ENCODE measurements at regions not wholly inside any gene's neighbourhood (a gene's known extent, or its start where the extent isn't known, plus 50 kb on each side); places are given as distances from the start of the nearest gene placed in this dataset.
A peak's percentile ranks its signal among the peaks of the same experiment; 100 is the strongest.

DNA sequence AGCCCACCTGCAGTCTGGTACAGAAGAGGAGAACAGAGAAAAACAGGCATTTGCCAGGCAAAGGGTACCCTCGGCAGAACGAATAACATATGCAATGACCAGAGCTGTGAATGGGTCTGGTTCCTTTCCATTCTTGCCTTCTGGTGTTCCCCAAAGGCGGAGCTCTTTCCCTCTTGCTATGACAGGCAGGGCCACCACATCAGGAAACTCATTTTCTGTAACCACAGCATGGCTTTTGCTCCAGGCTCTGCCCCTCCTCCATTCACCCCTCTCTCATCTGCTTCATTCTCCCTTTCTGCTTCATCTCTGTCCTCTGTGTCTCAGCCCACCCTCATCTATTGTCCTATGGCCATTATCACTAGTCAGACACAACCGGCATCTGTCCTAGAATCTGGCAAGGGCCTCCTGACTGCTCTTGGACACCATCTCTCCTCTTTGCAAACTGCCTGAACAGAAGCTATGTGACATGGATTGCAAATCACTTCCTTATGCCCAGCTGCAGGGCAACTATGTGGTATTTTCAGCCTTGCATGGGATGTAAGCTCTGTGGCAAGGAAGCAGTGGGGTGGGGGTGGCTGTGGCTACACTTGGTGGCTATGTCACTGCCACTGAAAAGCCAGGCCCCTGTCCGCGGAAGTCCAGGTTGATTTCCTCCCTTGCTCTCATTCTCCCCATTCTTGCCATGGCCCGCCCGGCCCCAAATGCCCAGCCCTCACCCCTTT, 78.8 kb upstream of the ABCD3 start:
- DNase-seq, result no peak
- Histone ChIP-seq H3K4me1 (ENCODE audit: control insufficient read depth, insufficient read depth, low read length) (no peaks in the 10 kb centered on the region), H3K9me3 (ENCODE audit: control insufficient read depth, low read length) (no peaks in the 10 kb centered on the region), H3K27ac (ENCODE audit: low read length) (no peak overlapping the region), H3K4me3 (ENCODE audit: low read length) (no peak overlapping the region), H3K27me3 (ENCODE audit: control insufficient read depth, insufficient read depth) (no peaks in the 10 kb centered on the region)
- ATAC-seq, result no peak
- intact Hi-C loops (cut with DNase I), result loop anchor here in 3 of 4 donors (5.0 to 10.0 kb wide), 4 partner anchors 292 to 317 kb away; no protein-coding TSS in a partner anchor
- WGBS, result 76% methylated on average over 8 of the region's 8 CpGs

DNA sequence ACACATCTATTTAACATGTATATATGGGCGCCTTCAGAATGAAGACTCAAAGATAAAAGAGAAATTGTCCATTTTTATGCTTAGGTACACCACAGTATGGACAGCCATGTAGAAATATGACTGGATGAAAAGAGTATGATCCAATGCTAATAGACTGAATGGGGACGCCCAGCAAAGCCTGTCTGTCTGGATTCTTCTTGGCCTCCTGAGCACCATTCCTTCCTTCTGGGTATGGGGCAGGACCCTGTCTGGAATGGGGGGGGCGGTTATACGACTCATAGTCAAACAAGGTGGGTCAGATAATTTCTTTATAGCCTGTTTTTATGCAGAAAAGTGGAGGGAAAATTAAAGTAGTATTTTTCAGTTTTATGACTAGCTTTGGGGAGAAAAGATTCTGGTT, 81.2 kb upstream of the ABCD3 start:
- DNase-seq, result no peak
- 92% methylated on average over 4 of the region's 4 CpGs for WGBS
- no peak overlapping the region for H3K27ac ChIP-seq (ENCODE audit: low read length)
- no peak for ATAC-seq
- H3K4me1 ChIP-seq (ENCODE audit: control insufficient read depth, insufficient read depth, low read length), result no peaks in the 10 kb centered on the region
- no peaks in the 10 kb centered on the region for H3K9me3 ChIP-seq (ENCODE audit: control insufficient read depth, low read length)
- no peaks in the 10 kb centered on the region for H3K27me3 ChIP-seq (ENCODE audit: control insufficient read depth, insufficient read depth)
- no peak overlapping the region for H3K4me3 ChIP-seq (ENCODE audit: low read length)
- intact Hi-C loops (cut with DNase I), result loop anchor here in 3 of 4 donors (2.0 to 10.0 kb wide), 5 partner anchors 276 to 315 kb away; no protein-coding TSS in a partner anchor

DNA sequence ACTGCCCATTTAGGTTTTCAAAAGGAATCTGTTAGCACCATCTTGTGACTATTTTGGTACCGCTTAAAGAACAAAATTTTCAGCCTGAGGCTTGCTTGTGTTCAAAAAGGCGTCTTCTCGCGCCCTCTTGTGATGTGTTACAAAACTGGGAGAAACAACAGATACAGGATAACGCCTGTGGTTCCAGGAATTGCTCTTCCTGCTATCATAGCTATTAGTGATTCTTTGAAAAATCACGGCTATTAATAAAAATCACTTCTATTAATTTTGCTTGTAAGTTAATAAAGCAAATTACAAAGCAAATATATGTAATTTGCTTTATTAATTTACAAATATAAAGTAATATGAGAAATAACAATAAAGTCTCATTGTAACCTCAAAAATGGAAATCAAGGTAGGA, 82.2 kb upstream of the ABCD3 start:
- intact Hi-C loops (cut with DNase I), result loop anchor here (2.0 to 10.0 kb wide), 6 partner anchors 275 to 314 kb away; no protein-coding TSS in a partner anchor
- Histone ChIP-seq H3K9me3 (ENCODE audit: control insufficient read depth, low read length) (no peaks in the 10 kb centered on the region), H3K27ac (ENCODE audit: low read length) (no peak overlapping the region), H3K4me3 (ENCODE audit: low read length) (no peak overlapping the region), H3K4me1 (ENCODE audit: control insufficient read depth, insufficient read depth, low read length) (no peaks in the 10 kb centered on the region), H3K27me3 (ENCODE audit: control insufficient read depth, insufficient read depth) (no peaks in the 10 kb centered on the region)
- ATAC-seq, result peak; percentile 86 to 88
- WGBS, result under 1% methylated on average over 6 of the region's 6 CpGs
- DNase-seq, result peak; percentile 65 to 70 (median 69)

DNA sequence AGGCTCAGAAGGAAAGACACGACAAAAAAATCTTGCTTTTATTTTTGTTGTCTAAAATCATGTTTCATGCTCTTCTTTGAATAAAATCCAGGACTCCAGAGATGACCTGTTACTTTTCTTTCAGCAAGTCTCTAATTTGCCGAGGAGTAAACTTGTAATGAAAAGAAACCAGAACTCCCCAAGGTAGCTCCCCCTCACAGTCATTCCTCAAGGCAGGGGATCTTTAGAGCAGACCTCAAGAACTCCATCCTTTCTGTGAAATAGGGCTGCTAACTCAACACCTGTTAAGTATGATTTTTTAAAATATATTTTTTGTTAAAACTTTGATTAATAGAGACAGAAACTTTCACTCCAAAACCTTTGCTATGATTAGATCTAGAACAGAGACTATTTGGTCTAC, 82.7 kb upstream of the ABCD3 start:
- H3K4me1 ChIP-seq (ENCODE audit: control insufficient read depth, insufficient read depth, low read length), result no peaks in the 10 kb centered on the region
- H3K9me3 ChIP-seq (ENCODE audit: control insufficient read depth, low read length), result no peaks in the 10 kb centered on the region
- ATAC-seq (peak in 1 of 2 donors; percentile 8), DNase-seq (no peak)
- H3K27me3 ChIP-seq (ENCODE audit: control insufficient read depth, insufficient read depth), result no peaks in the 10 kb centered on the region
- intact Hi-C loops (cut with DNase I), result loop anchor here (2.0 to 10.0 kb wide), 5 partner anchors 288 to 313 kb away; no protein-coding TSS in a partner anchor
- H3K4me3 ChIP-seq (ENCODE audit: low read length), result no peak overlapping the region
- 42% methylated on average over 2 of the region's 2 CpGs for WGBS
- H3K27ac ChIP-seq (ENCODE audit: low read length), result no peak overlapping the region

DNA sequence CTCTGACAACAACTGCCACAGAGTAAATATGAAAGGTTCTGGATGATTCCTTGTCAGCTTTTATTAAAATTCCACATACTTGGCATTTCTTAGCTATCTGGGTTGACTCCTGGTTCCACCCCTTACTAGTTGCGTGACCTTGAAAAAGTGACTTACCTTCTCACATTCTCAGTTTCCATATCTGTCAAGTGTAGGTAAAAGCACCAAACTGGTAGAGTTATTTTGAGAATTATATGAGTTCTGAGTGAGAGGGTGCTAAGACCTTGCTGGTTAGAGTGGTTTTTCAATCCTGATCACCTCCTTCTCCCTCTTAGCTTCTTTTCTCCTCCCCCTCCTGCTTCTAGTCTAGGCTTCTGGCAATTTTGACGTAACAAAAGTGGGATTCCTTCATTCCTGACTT, 83.4 kb upstream of the ABCD3 start:
- no peaks in the 10 kb centered on the region for H3K4me1 ChIP-seq (ENCODE audit: control insufficient read depth, insufficient read depth, low read length)
- no peak for DNase-seq
- no peak overlapping the region for H3K4me3 ChIP-seq (ENCODE audit: low read length)
- H3K27ac ChIP-seq (ENCODE audit: low read length), result no peak overlapping the region
- intact Hi-C loops (cut with DNase I), result loop anchor here (2.0 to 10.0 kb wide), 6 partner anchors 272 to 312 kb away; no protein-coding TSS in a partner anchor
- 74% methylated on average over 2 of the region's 2 CpGs for whole genome bisulfite sequencing
- no peak for ATAC-seq
- H3K27me3 ChIP-seq (ENCODE audit: control insufficient read depth, insufficient read depth), result no peaks in the 10 kb centered on the region
- H3K9me3 ChIP-seq (ENCODE audit: control insufficient read depth, low read length), result no peaks in the 10 kb centered on the region

DNA sequence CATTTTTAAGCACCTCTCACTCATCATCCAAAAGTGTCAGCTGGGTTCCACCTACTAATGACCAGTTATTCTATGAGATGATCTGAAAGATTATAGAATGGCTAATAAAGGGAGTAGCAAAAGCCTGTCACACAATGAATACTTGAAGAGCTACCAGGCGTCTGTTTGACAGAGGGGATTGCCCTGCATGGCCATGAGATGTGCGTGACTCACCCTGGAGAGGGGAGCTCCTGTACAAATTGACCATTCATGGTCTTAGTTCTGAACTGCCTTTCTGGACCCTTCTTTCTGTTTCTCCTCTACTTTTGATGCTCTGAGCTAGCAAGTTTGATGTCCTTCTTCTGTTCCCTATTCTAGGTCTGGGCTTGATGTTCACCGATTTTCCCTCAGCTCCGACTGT, 85.2 kb upstream of the ABCD3 start:
- Histone ChIP-seq H3K4me1 (ENCODE audit: control insufficient read depth, insufficient read depth, low read length) (no peaks in the 10 kb centered on the region), H3K27ac (ENCODE audit: low read length) (no peak overlapping the region), H3K9me3 (ENCODE audit: control insufficient read depth, low read length) (no peaks in the 10 kb centered on the region), H3K27me3 (ENCODE audit: control insufficient read depth, insufficient read depth) (no peaks in the 10 kb centered on the region), H3K4me3 (ENCODE audit: low read length) (no peak overlapping the region)
- DNase-seq (no peak), ATAC-seq (no peak)
- WGBS, result 91% methylated on average over 4 of the region's 4 CpGs
- intact Hi-C loops (cut with DNase I), result loop anchor here (5.0 to 10.0 kb wide), 3 partner anchors 271 to 308 kb away; no protein-coding TSS in a partner anchor

DNA sequence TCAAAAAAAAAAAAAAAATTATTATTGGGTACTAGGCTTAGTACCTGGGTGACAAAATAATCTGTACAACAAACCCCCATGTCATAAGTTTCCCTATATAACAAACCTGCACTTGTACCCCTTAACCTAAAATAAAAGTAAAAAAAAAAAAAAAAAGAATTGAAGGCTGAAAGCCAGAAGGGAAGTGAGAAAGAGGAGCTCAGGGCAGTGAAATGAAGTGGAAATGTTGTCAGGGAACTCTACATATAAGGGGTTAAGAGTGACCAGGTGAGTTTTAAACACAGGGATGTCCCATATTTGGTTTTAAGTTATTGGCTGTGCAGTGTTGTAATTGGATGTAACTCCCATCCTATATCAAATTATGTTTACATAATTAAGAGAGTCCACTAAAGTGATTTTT, 85.7 kb upstream of the ABCD3 start:
- no peaks in the 10 kb centered on the region for H3K27me3 ChIP-seq (ENCODE audit: control insufficient read depth, insufficient read depth)
- H3K27ac ChIP-seq (ENCODE audit: low read length), result no peak overlapping the region
- H3K4me1 ChIP-seq (ENCODE audit: control insufficient read depth, insufficient read depth, low read length), result no peaks in the 10 kb centered on the region
- intact Hi-C loops (cut with DNase I), result loop anchor here (5.0 to 10.0 kb wide), 3 partner anchors 270 to 308 kb away; no protein-coding TSS in a partner anchor
- no peaks in the 10 kb centered on the region for H3K9me3 ChIP-seq (ENCODE audit: control insufficient read depth, low read length)
- ATAC-seq, result no peak
- no peak overlapping the region for H3K4me3 ChIP-seq (ENCODE audit: low read length)
- DNase-seq, result no peak

DNA sequence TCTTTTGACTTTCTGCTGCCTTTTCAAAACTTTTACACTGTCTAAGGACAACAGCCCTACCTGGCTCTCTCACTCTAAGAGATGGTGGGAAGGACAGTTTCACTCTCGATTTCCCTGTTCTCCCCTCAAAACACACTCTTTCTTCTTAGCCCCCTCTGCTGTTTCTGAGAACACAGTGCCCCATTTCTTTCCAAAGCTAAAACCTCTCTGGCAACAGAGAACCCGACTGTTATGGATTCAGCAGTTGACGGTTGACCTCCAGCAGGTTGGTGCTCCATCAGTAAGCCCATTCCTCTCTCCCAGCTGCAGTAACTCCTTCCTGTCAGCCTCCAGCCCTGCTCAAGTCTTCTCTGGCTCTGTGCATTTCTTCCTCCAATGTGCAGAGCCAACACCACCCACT, 88.2 kb upstream of the ABCD3 start:
- Histone ChIP-seq H3K4me1 (ENCODE audit: control insufficient read depth, insufficient read depth, low read length) (peaks cover 2% of the 10 kb centered on the region), H3K27me3 (ENCODE audit: control insufficient read depth, insufficient read depth) (no peaks in the 10 kb centered on the region), H3K27ac (ENCODE audit: low read length) (peak overlapping the region; percentile 32), H3K4me3 (ENCODE audit: low read length) (no peak overlapping the region), H3K9me3 (ENCODE audit: control insufficient read depth, low read length) (no peaks in the 10 kb centered on the region)
- DNase-seq, result no peak
- intact Hi-C loops (cut with DNase I), result loop anchor here (5.0 to 10.0 kb wide), 6 partner anchors 83 to 305 kb away; no protein-coding TSS in a partner anchor
- ATAC-seq, result peak; percentile 37 to 40
- WGBS, result 27% methylated on average over 3 of the region's 3 CpGs

DNA sequence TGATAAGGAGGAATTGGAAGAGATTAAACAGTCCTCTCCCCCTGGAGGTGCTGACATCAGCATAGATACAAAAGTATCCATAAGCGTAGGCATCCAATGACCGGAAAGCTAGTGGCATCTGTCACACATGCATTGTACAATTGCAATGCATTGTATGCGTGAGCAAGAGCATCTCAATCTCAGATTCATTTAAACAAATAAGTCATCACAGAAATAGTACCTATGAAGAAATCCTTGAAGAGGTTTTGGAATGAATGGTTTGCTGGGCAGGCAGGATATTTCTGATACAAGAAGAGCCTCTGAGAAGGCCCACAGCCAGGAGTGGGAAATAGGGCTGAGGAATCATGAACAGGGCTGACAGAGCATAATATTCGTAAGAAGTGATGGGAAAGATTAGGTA, 88.9 kb upstream of the ABCD3 start:
- no peak for DNase-seq
- Histone ChIP-seq H3K4me3 (ENCODE audit: low read length) (no peak overlapping the region), H3K27me3 (ENCODE audit: control insufficient read depth, insufficient read depth) (no peaks in the 10 kb centered on the region), H3K9me3 (ENCODE audit: control insufficient read depth, low read length) (no peaks in the 10 kb centered on the region), H3K4me1 (ENCODE audit: control insufficient read depth, insufficient read depth, low read length) (peaks cover 2% of the 10 kb centered on the region), H3K27ac (ENCODE audit: low read length) (no peak overlapping the region)
- 81% methylated on average over 4 of the region's 4 CpGs for WGBS
- ATAC-seq, result no peak
- intact Hi-C loops (cut with DNase I), result loop anchor here (5.0 to 10.0 kb wide), 3 partner anchors 82 to 282 kb away; no protein-coding TSS in a partner anchor

DNA sequence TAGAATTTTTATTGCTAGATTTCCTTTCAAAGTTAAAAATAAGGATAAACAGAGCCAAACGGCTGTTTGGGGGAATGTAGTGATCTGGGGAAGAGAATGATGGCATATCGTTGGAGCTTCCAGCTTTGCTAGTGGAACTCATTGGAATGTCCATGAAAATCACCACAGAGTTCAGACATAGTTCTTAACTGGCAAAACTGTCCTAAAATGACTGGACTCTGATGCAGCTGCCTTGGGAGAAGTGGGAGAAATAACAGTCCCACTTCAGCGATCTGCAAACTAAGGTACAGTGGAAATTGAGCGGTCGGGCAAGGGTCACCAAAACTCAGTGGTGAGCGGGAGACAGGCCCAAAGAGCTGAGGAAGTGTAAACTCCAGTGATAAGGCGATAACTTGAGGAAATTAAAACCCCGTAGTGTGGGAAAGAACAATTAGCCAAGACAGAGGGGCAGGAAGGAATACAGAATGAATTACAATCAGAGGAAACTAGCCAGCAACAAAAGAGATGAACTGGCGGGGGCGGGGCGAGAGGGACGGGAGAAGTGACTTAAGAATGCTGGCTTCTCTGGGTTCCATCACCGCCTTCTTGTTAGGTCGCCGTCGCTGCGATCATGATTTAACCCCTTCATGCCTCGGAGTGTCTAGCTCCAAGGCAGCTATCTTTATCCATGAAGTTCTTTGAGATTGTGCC, 89.8 kb upstream of the ARHGAP29 start:
- DNase-seq (peak; percentile 79 to 90 (median 86)), ATAC-seq (peak; percentile 59 to 78)
- H3K9me3 ChIP-seq (ENCODE audit: control insufficient read depth, low read length), result no peaks in the 10 kb centered on the region
- peak overlapping the region; percentile 46 for H3K27ac ChIP-seq (ENCODE audit: low read length)
- H3K27me3 ChIP-seq (ENCODE audit: control insufficient read depth, insufficient read depth), result no peaks in the 10 kb centered on the region
- 17% methylated on average over 18 of the region's 18 CpGs for WGBS
- H3K4me1 ChIP-seq (ENCODE audit: control insufficient read depth, insufficient read depth, low read length), result peaks cover 9% of the 10 kb centered on the region
- no peak overlapping the region for H3K4me3 ChIP-seq (ENCODE audit: low read length)
- intact Hi-C loops (cut with DNase I), result loop anchor here (5.0 to 10.0 kb wide), 3 partner anchors 80 to 280 kb away; no protein-coding TSS in a partner anchor

DNA sequence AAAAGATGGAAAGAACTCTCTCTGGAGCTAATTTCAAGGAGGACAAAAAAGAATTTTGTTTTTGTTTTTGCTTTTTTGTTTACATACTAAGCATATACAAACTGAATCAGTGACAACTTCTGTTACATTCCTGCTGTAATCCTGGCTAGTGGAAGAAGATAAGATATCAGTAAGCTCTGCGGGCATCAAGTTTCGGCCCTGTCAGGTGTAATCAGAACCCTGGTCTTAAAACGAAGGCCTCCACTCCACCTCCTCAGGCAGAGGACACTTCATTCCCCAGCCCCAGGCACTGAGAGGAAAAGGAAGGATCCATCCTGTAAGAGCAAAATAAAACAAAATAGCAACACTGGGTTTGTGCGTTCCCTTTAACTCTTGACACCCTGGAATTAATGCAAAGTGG, 88.9 kb upstream of the ARHGAP29 start:
- DNase-seq (no peak), ATAC-seq (no peak)
- Histone ChIP-seq H3K4me1 (ENCODE audit: control insufficient read depth, insufficient read depth, low read length) (peaks cover 9% of the 10 kb centered on the region), H3K27me3 (ENCODE audit: control insufficient read depth, insufficient read depth) (no peaks in the 10 kb centered on the region), H3K9me3 (ENCODE audit: control insufficient read depth, low read length) (no peaks in the 10 kb centered on the region), H3K27ac (ENCODE audit: low read length) (peak overlapping the region; percentile 83), H3K4me3 (ENCODE audit: low read length) (no peak overlapping the region)
- 21% methylated on average over 4 of the region's 4 CpGs for WGBS
- intact Hi-C loops (cut with DNase I), result loop anchor here (5.0 to 10.0 kb wide), 3 partner anchors 79 to 279 kb away; no protein-coding TSS in a partner anchor
